HL-60 (cell line): ENCODE measurements at regions not wholly inside any gene's neighbourhood (a gene's known extent, or its start where the extent isn't known, plus 50 kb on each side); places are given as distances from the start of the nearest gene placed in this dataset.

Experiments
- GABPA ChIP-seq: IDR thresholded peaks from 2 replicates; pipeline ENCODE4 v1.6.1; 2012; ENCODE audit warnings: low read depth
- POLR2AphosphoS5 ChIP-seq: IDR thresholded peaks from 2 replicates; pipeline ENCODE4 v1.6.1; 2012; ENCODE audit warnings: low read depth
- SPI1 ChIP-seq: IDR thresholded peaks from 2 replicates; pipeline ENCODE4 v1.6.1; 2012; ENCODE audit warnings: low read depth, mild to moderate bottlenecking, borderline replicate concordance
- TF ChIP-seq, protein P1 (sequence below): IDR thresholded peaks from one replicate; pipeline ENCODE4 v1.5.1; 2011; ENCODE audit warnings: low read length, control low read depth, inconsistent platforms; ENCODE audit not compliant: insufficient read depth
- TF ChIP-seq, protein P2 (sequence below): IDR thresholded peaks from 2 replicates; pipeline ENCODE4 v1.6.1; 2012; ENCODE audit warnings: low read depth; ENCODE audit not compliant: insufficient replicate concordance

DNA sequence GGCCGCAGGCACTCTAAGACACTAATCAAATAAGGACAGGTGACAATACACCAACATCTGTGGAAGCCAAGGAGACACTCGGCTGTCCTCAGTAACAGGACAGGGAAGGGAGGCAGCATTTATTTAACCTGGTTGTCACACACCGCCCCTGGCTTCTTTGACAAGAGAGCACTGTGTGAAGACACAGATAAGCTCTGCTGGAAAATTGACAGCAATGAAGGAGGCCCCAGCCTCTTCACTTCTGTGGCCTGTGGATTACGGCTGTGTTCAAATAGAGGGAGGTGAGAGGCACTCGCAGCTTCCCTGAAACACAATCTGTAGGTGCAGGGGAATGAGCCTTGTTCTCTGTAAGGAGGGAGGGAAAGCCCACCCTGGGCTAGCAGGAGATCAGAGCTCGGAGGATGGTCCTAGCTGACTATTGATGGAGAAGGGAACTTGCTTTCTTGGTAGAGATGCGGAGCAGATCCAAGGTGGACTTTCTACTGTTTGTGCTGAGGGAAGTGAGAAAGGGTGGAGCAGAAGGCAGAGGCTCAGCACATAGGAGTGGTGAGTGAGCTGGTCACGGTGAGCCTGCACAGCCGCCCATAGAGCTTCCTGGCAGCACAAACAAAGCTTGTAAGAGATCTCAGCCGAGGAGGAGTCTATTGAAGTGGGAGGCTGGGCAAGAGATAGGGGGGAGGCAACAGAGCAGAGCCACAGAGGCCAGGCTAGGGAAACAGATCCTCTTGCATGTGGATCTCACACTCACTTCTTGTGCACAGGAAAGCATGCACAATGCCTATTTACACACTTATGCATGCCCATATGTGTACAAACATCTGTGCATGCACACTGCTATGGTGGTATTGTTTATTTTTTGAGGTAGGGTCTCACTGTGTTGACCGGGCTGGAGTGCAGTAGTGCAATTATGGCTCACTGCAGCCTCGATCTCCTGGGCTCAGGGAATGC, 114.6 kb upstream of the THY1 start:
- TF ChIP-seq POLR2AphosphoS5 (no peak), GABPA (no peak), SPI1 (no peak)
- TF ChIP-seq, protein P1, sequence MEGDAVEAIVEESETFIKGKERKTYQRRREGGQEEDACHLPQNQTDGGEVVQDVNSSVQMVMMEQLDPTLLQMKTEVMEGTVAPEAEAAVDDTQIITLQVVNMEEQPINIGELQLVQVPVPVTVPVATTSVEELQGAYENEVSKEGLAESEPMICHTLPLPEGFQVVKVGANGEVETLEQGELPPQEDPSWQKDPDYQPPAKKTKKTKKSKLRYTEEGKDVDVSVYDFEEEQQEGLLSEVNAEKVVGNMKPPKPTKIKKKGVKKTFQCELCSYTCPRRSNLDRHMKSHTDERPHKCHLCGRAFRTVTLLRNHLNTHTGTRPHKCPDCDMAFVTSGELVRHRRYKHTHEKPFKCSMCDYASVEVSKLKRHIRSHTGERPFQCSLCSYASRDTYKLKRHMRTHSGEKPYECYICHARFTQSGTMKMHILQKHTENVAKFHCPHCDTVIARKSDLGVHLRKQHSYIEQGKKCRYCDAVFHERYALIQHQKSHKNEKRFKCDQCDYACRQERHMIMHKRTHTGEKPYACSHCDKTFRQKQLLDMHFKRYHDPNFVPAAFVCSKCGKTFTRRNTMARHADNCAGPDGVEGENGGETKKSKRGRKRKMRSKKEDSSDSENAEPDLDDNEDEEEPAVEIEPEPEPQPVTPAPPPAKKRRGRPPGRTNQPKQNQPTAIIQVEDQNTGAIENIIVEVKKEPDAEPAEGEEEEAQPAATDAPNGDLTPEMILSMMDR: no peak
- TF ChIP-seq, protein P2, sequence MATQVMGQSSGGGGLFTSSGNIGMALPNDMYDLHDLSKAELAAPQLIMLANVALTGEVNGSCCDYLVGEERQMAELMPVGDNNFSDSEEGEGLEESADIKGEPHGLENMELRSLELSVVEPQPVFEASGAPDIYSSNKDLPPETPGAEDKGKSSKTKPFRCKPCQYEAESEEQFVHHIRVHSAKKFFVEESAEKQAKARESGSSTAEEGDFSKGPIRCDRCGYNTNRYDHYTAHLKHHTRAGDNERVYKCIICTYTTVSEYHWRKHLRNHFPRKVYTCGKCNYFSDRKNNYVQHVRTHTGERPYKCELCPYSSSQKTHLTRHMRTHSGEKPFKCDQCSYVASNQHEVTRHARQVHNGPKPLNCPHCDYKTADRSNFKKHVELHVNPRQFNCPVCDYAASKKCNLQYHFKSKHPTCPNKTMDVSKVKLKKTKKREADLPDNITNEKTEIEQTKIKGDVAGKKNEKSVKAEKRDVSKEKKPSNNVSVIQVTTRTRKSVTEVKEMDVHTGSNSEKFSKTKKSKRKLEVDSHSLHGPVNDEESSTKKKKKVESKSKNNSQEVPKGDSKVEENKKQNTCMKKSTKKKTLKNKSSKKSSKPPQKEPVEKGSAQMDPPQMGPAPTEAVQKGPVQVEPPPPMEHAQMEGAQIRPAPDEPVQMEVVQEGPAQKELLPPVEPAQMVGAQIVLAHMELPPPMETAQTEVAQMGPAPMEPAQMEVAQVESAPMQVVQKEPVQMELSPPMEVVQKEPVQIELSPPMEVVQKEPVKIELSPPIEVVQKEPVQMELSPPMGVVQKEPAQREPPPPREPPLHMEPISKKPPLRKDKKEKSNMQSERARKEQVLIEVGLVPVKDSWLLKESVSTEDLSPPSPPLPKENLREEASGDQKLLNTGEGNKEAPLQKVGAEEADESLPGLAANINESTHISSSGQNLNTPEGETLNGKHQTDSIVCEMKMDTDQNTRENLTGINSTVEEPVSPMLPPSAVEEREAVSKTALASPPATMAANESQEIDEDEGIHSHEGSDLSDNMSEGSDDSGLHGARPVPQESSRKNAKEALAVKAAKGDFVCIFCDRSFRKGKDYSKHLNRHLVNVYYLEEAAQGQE: no peak
